ENCODE measurements at regions not wholly inside any gene's neighbourhood (a gene's known extent, or its start where the extent isn't known, plus 50 kb on each side); places are given as distances from the start of the nearest gene placed in this dataset.

DNA sequence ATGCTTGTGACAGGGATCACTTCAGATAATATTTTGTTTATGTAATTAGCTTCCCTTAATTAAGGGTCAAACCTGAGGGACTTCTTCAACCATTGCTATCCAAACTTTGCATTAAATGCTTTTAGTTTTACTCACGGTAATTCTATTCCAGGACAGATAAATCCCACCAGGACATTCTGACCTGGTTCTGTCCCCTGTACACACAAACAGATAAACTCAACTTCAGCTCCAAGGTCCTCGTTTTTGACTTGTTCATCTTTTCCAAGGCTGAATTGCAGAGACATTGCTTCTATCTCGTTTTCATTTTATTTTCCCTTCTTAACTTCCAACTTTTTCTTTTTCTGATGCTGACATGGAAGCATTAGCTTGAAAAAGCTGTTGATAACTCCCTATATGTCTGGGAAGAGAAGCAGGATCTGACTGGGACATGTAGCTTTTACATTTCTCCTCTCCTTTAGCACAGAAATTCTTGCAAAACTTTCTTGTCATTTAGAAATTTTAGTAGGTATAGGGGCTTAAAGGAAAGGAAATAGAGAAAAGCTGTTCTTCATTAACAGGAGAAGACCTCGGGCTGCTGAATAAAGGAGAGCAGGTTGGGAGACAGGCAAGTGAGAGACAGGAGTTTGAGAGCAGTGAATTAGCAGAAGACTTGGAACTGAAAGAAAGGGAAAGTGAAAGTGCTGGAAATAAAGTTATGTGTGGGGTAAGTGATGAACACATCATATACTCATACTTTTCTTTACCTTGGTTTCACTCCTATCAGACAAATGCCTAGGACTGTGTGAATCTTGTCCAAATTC, 231.7 kb upstream of the B3GALT2 start:
- TF ChIP-seq EZH2 (IDR thresholded peaks at IDR 0.05; ENCODE audit: borderline replicate concordance, low read length), result no peak
- TF ChIP-seq, protein P1, sequence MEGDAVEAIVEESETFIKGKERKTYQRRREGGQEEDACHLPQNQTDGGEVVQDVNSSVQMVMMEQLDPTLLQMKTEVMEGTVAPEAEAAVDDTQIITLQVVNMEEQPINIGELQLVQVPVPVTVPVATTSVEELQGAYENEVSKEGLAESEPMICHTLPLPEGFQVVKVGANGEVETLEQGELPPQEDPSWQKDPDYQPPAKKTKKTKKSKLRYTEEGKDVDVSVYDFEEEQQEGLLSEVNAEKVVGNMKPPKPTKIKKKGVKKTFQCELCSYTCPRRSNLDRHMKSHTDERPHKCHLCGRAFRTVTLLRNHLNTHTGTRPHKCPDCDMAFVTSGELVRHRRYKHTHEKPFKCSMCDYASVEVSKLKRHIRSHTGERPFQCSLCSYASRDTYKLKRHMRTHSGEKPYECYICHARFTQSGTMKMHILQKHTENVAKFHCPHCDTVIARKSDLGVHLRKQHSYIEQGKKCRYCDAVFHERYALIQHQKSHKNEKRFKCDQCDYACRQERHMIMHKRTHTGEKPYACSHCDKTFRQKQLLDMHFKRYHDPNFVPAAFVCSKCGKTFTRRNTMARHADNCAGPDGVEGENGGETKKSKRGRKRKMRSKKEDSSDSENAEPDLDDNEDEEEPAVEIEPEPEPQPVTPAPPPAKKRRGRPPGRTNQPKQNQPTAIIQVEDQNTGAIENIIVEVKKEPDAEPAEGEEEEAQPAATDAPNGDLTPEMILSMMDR (IDR thresholded peaks at IDR 0.05; ENCODE audit: low read length), result no peak
